ENCODE measurements at regions not wholly inside any gene's neighbourhood (a gene's known extent, or its start where the extent isn't known, plus 50 kb on each side); places are given as distances from the start of the nearest gene placed in this dataset.

GRCh38 chr2:126810001-126810400 is 88.7 kb upstream of the TEX51 start:
- Histone ChIP-seq H3K27ac (ENCODE audit: low read depth, low read length) (no peak overlapping the region), H3K4me3 (ENCODE audit: low read depth, low read length) (no peak overlapping the region), H3K9me3 (ENCODE audit: control insufficient read depth, insufficient read depth, low read length) (no peaks in the 10 kb centered on the region), H3K27me3 (ENCODE audit: control insufficient read depth, insufficient read depth, low read length) (no peaks in the 10 kb centered on the region)
- ChIA-PET POLR2A (no interaction called here), CTCF (no interaction called here)
- no peak for TF ChIP-seq CTCF (IDR thresholded peaks at IDR 0.05; ENCODE audit: low read depth, low read length)
- no peak for DNase-seq (ENCODE audit: low read depth, low spot score)

GRCh38 chr2:126811101-126811500 is 87.6 kb upstream of the TEX51 start:
- TF ChIP-seq CTCF (IDR thresholded peaks at IDR 0.05; ENCODE audit: low read depth, low read length), result no peak
- POLR2A ChIA-PET, result no interaction called here
- Histone ChIP-seq H3K27ac (ENCODE audit: low read depth, low read length) (no peak overlapping the region), H3K27me3 (ENCODE audit: control insufficient read depth, insufficient read depth, low read length) (no peaks in the 10 kb centered on the region), H3K9me3 (ENCODE audit: control insufficient read depth, insufficient read depth, low read length) (no peaks in the 10 kb centered on the region), H3K4me3 (ENCODE audit: low read depth, low read length) (no peak overlapping the region)
- CTCF ChIA-PET, result no interaction called here
- DNase-seq (ENCODE audit: low read depth, low spot score), result no peak

DNA sequence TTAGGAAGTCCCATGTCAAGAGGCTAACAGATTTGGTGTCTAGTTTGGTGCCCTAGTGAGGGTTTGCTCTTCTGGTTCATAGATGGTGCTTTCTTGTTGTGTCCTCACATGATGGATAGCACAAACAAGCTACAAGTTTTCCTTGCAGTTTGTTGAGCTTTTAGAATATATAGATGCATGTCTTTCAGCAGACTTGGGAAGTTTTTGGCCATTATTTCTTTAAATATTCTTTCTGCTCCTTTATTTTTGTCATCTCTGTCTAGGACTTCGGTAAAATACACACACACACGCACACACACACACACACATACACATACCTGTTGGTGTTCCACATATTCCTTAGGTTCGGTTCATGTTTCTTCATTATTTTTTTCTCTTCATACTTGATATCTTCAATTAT is 81.5 kb upstream of the TEX51 start:
- no peak overlapping the region for H3K4me3 ChIP-seq (ENCODE audit: low read depth, low read length)
- H3K27ac ChIP-seq (ENCODE audit: low read depth, low read length), result no peak overlapping the region
- POLR2A ChIA-PET, result no interaction called here
- no peaks in the 10 kb centered on the region for H3K9me3 ChIP-seq (ENCODE audit: control insufficient read depth, insufficient read depth, low read length)
- no peaks in the 10 kb centered on the region for H3K27me3 ChIP-seq (ENCODE audit: control insufficient read depth, insufficient read depth, low read length)
- no peak for TF ChIP-seq CTCF (IDR thresholded peaks at IDR 0.05; ENCODE audit: low read depth, low read length)
- CTCF ChIA-PET, result no interaction called here
- no peak for DNase-seq (ENCODE audit: low read depth, low spot score)

GRCh38 chr2:126822115-126822514 is 76.6 kb upstream of the TEX51 start:
- CTCF ChIA-PET, result no interaction called here
- H3K9me3 ChIP-seq (ENCODE audit: control insufficient read depth, insufficient read depth, low read length), result no peaks in the 10 kb centered on the region
- no peak for DNase-seq (ENCODE audit: low read depth, low spot score)
- POLR2A ChIA-PET, result no interaction called here
- TF ChIP-seq CTCF (IDR thresholded peaks at IDR 0.05; ENCODE audit: low read depth, low read length), result no peak
- H3K4me3 ChIP-seq (ENCODE audit: low read depth, low read length), result no peak overlapping the region
- no peak overlapping the region for H3K27ac ChIP-seq (ENCODE audit: low read depth, low read length)
- H3K27me3 ChIP-seq (ENCODE audit: control insufficient read depth, insufficient read depth, low read length), result no peaks in the 10 kb centered on the region

DNA sequence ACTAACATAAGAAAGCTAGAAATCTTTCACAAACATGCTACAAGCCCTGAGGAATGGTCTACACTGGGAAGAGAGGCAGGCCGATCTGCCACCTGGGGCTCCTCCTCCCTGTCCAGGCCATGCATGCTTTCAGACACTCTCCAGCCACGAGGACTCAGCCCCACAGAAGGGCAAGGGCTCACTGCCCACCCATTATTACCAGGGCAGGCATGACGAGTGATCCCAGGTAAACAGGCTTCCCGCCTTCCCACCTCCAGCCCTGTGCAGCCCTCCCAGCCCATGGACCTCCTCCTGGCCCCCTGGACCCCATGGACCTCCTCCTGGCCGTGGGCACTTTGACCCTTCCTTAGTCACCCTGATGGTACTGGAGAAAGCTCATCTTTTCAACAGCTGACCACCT is 75.8 kb upstream of the TEX51 start:
- no peak for DNase-seq (ENCODE audit: low read depth, low spot score)
- TF ChIP-seq CTCF (IDR thresholded peaks at IDR 0.05; ENCODE audit: low read depth, low read length), result no peak
- CTCF ChIA-PET, result no interaction called here
- Histone ChIP-seq H3K27me3 (ENCODE audit: control insufficient read depth, insufficient read depth, low read length) (no peaks in the 10 kb centered on the region), H3K27ac (ENCODE audit: low read depth, low read length) (no peak overlapping the region), H3K4me3 (ENCODE audit: low read depth, low read length) (no peak overlapping the region), H3K9me3 (ENCODE audit: control insufficient read depth, insufficient read depth, low read length) (no peaks in the 10 kb centered on the region)
- POLR2A ChIA-PET, result no interaction called here
